Peyer's patch (tissue), 4 donors: ENCODE measurements at regions not wholly inside any gene's neighbourhood (a gene's known extent, or its start where the extent isn't known, plus 50 kb on each side); places are given as distances from the start of the nearest gene placed in this dataset.

ENCODE experiments used
- CTCF ChIP-seq, 6 experiments: fragments of 450-650 bp in 4 of 6; fragments of 200-600 bp in 2 of 6; sonication (generic) in 1 of 6; IDR thresholded peaks; one replicate each; pipeline ENCODE4 v1.5.1; 2017 to 2019; ENCODE audit warnings: antibody characterized with exemption in 6 of 6, mild to moderate bottlenecking in 3 of 6, moderate library complexity in 1 of 6
- POLR2A ChIP-seq, 2 donors: fragments of 450-650 bp; IDR thresholded peaks; one replicate each; pipeline ENCODE4 v1.5.1; 2017; ENCODE audit warnings: antibody characterized with exemption in 2 of 2, mild to moderate bottlenecking in 2 of 2, moderate library complexity in 2 of 2

DNA sequence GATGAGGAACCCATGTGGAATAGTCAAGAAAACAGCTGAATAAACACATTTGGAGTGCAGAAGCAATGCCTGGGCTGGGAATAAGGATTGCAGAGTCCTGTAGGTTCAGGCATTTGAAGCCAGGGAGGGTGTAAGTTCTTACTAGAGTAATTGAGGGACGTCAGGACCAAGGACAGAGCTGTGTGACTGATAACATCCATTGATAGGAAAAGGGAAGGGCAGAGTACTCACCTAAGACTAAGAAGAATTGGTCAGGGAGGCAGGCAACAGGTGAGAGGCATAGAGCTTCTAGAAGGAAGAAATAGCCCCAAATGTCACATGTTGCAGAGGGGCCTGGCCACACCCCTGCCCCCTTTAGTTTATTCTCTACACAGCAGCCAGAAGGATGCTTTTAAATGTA lies 79.8 kb upstream of the TMEM132E start:
- TF ChIP-seq CTCF (IDR thresholded peaks at IDR 0.05): no peak
- TF ChIP-seq POLR2A (IDR thresholded peaks at IDR 0.05): no peak
